Endothelial cell of umbilical vein (primary cell): ENCODE measurements at regions not wholly inside any gene's neighbourhood (a gene's known extent, or its start where the extent isn't known, plus 50 kb on each side); places are given as distances from the start of the nearest gene placed in this dataset.

Experiments used
- BruUV-seq: library from RNA; stranded (reverse); fragments of 400-500 nt; replicated peaks from 2 replicates; lab custom pipeline; 2021; lab: Mats Ljungman, UMichigan
- CTCF ChIA-PET: fragments of 300-600, 350-600 bp; sonication (Branson Sonifier 250); formaldehyde crosslinking; loops from one replicate; lab custom pipeline; 2021; ENCODE audit warnings: antibody characterized with exemption, inconsistent platforms; lab: Charles Lee
- POLR2A ChIA-PET: fragments of 300-600, 350-600 bp; sonication (Branson Sonifier 250); formaldehyde crosslinking; loops from one replicate; lab custom pipeline; 2021; ENCODE audit warnings: antibody characterized with exemption, inconsistent platforms; lab: Charles Lee
- DNase-seq: peaks from one replicate; pipeline ENCODE4 v3.0.0-alpha.2; 2011; ENCODE audit warnings: low read depth, low spot score
- FAIRE-seq: peaks from 2 replicates; lab custom pipeline; 2011; peaks lifted over from hg19 to GRCh38; lab: Jason Lieb, UNC
- H2AFZ ChIP-seq: 2 replicates; pipeline ENCODE4 v1.6.0; 2012; ENCODE audit warnings: low read depth, low read length, control low read depth, inconsistent platforms
- H3K27ac ChIP-seq: 2 replicates; pipeline ENCODE4 v1.5.1; 2011; ENCODE audit warnings: low read depth, mild to moderate bottlenecking, control low read depth, low read length, moderate library complexity; ENCODE audit not compliant: insufficient read depth
- H3K27me3 ChIP-seq, 2 experiments: 2 replicates each; pipeline versions ENCODE4 v1.6.0 to v1.6.1; 2011; ENCODE audit warnings: low read length in 2 of 2, mixed read lengths in 1 of 2; ENCODE audit not compliant: control insufficient read depth in 2 of 2, insufficient read depth in 2 of 2
- H3K36me3 ChIP-seq, 2 experiments: 2 replicates in 1 of 2; 3 replicates in 1 of 2; pipeline ENCODE4 v1.5.1; 2011; ENCODE audit warnings: low read length in 2 of 2, mild to moderate bottlenecking in 1 of 2, moderate library complexity in 1 of 2; ENCODE audit not compliant: control insufficient read depth in 2 of 2, insufficient read depth in 2 of 2; ENCODE audit errors: extremely low read depth in 1 of 2
- H3K4me1 ChIP-seq: 3 replicates; pipeline ENCODE4 v1.5.1; 2011; ENCODE audit warnings: mild to moderate bottlenecking, low read length; ENCODE audit not compliant: control insufficient read depth, insufficient read depth; ENCODE audit errors: extremely low read depth
- H3K4me2 ChIP-seq: 2 replicates; pipeline ENCODE4 v1.6.1; 2011; ENCODE audit warnings: low read length, control low read depth, mixed read lengths; ENCODE audit not compliant: insufficient read depth
- H3K4me3 ChIP-seq, 3 experiments: fragments of 200-600 bp in 1 of 3; sonication (generic), shearing (Covaris generic) in 1 of 3; replicated peaks in 1 of 3; 2 replicates each; pipeline ENCODE4 v1.5.1; 2011 to 2016; ENCODE audit warnings: control low read depth in 3 of 3, low read length in 3 of 3, mild to moderate bottlenecking in 2 of 3, inconsistent platforms in 1 of 3, low read depth in 1 of 3, moderate library complexity in 1 of 3; ENCODE audit not compliant: insufficient read depth in 1 of 3
- H3K79me2 ChIP-seq: 2 replicates; pipeline ENCODE4 v1.6.0; 2012; ENCODE audit warnings: low read length, inconsistent platforms; ENCODE audit not compliant: control insufficient read depth, insufficient read depth
- H3K9ac ChIP-seq: replicated peaks from 2 replicates; pipeline ENCODE3; 2011; ENCODE audit warnings: low read length, control low read depth; ENCODE audit not compliant: insufficient read depth; ENCODE audit errors: extremely low read depth
- H3K9me1 ChIP-seq: replicated peaks from 3 replicates; pipeline ENCODE4 v1.6.0; 2011; ENCODE audit warnings: mild to moderate bottlenecking, low read length; ENCODE audit not compliant: control insufficient read depth, insufficient read depth; ENCODE audit errors: extremely low read depth
- H3K9me3 ChIP-seq: replicated peaks from 2 replicates; pipeline ENCODE4 v1.5.1; 2012; ENCODE audit warnings: low read length, inconsistent platforms; ENCODE audit not compliant: control insufficient read depth, insufficient read depth
- H4K20me1 ChIP-seq: replicated peaks from 2 replicates; pipeline ENCODE3; 2011; ENCODE audit warnings: mild to moderate bottlenecking, low read length; ENCODE audit not compliant: control insufficient read depth, insufficient read depth; ENCODE audit errors: extremely low read depth
- EZH2 ChIP-seq: IDR thresholded peaks from 2 replicates; pipeline ENCODE4 v1.6.1; 2012; ENCODE audit warnings: borderline replicate concordance, low read depth, mild to moderate bottlenecking, moderate library complexity, low read length, inconsistent platforms; ENCODE audit not compliant: severe bottlenecking
- FOS ChIP-seq: IDR thresholded peaks from 2 replicates; pipeline ENCODE4 v1.6.1; 2011; ENCODE audit warnings: mild to moderate bottlenecking, low read length, moderate library complexity, borderline replicate concordance; ENCODE audit not compliant: insufficient read depth
- GATA2 ChIP-seq: IDR thresholded peaks from 2 replicates; pipeline ENCODE4 v1.7.0; 2011; ENCODE audit warnings: low read depth, mild to moderate bottlenecking, moderate library complexity, mixed read lengths, low read length; ENCODE audit not compliant: insufficient read length, insufficient read depth
- JUN ChIP-seq: IDR thresholded peaks from 2 replicates; pipeline ENCODE4 v1.6.1; 2011; ENCODE audit warnings: borderline replicate concordance, low read depth; ENCODE audit not compliant: insufficient read length, insufficient read depth
- MYC ChIP-seq: IDR thresholded peaks from one replicate; pipeline ENCODE4 v1.6.1; 2011; ENCODE audit warnings: mild to moderate bottlenecking, low read depth, low read length
- POLR2A ChIP-seq: IDR thresholded peaks from 2 replicates; pipeline ENCODE4 v1.6.1; 2012; ENCODE audit warnings: low read depth, mild to moderate bottlenecking, control low read depth, low read length
- POLR2AphosphoS5 ChIP-seq: IDR thresholded peaks from 2 replicates; pipeline ENCODE4 v1.6.1; 2012; ENCODE audit warnings: low read depth, mild to moderate bottlenecking, control low read depth, low read length, moderate library complexity; ENCODE audit not compliant: insufficient read depth
- dilution Hi-C: fragments of 300-500 bp; cut with MboI; formaldehyde crosslinking; loops from one replicate; pipeline ENCODE4 v1.15.0; 2019; ENCODE audit warnings: low sequenced_read_pairs; ENCODE audit not compliant: extremely low pct_ligation_motif_present
- intact Hi-C: fragments of 100-400 bp; cut with micrococcal nuclease; formaldehyde crosslinking; loops from one replicate; pipeline ENCODE4 v1.10.0; 2022
- TF ChIP-seq, protein P1 (sequence below), 2 donors: IDR thresholded peaks; 1 replicate in 1 of 2; 2 replicates in 1 of 2; pipeline ENCODE4 v1.5.1; 2011; ENCODE audit warnings: low read length in 2 of 2, mild to moderate bottlenecking in 2 of 2, moderate library complexity in 2 of 2, control low read depth in 1 of 2, inconsistent platforms in 1 of 2, low read depth in 1 of 2; ENCODE audit not compliant: insufficient read depth in 1 of 2; ENCODE audit errors: extremely low read depth in 1 of 2

DNA sequence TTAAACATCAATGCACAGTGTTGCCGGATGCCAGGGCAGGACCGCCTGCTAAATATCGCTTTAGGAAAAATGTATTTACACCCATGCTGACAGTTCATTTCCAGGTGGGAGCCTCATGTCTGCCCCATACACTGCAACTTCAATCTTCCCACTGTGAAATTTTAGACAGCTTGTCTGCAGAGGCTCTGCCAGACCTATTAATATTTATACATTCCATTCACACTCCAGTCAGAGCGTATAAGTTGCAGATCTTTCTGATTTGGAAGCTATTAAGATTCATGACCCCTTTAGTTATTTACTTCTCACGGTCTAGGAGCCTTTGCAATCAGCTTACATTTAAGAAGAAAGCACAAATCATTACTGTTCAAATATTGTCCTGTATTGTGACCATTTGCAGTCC lies 357.4 kb downstream of the ATP23 start:
- Histone ChIP-seq H3K9me3 (no peaks in the 10 kb centered on the region), H3K4me3 (no peak overlapping the region), H3K27ac (no peak overlapping the region), H3K79me2 (no peaks in the 10 kb centered on the region), H3K9me1 (no peaks in the 10 kb centered on the region), H3K36me3 (no peaks in the 10 kb centered on the region), H2AFZ (no peak overlapping the region), H3K27me3 (no peaks in the 10 kb centered on the region), H3K4me1 (no peaks in the 10 kb centered on the region), H4K20me1 (no peaks in the 10 kb centered on the region), H3K4me2 (no peak overlapping the region), H3K9ac (no peak overlapping the region)
- DNase-seq (no peak), FAIRE-seq (no peak)
- POLR2A ChIA-PET, result no interaction called here
- CTCF ChIA-PET, result interaction anchor here (0.9 kb wide), 1 partner anchor 35 kb away, joined by 3 read pairs; no protein-coding TSS in a partner anchor
- TF ChIP-seq EZH2, result no peak
- TF ChIP-seq, protein P1, sequence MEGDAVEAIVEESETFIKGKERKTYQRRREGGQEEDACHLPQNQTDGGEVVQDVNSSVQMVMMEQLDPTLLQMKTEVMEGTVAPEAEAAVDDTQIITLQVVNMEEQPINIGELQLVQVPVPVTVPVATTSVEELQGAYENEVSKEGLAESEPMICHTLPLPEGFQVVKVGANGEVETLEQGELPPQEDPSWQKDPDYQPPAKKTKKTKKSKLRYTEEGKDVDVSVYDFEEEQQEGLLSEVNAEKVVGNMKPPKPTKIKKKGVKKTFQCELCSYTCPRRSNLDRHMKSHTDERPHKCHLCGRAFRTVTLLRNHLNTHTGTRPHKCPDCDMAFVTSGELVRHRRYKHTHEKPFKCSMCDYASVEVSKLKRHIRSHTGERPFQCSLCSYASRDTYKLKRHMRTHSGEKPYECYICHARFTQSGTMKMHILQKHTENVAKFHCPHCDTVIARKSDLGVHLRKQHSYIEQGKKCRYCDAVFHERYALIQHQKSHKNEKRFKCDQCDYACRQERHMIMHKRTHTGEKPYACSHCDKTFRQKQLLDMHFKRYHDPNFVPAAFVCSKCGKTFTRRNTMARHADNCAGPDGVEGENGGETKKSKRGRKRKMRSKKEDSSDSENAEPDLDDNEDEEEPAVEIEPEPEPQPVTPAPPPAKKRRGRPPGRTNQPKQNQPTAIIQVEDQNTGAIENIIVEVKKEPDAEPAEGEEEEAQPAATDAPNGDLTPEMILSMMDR (IDR thresholded peaks at IDR 0.05; ENCODE audit: extremely low read depth in 1 of 2, insufficient read depth in 1 of 2, low read depth in 1 of 2, low read length in 2 of 2), result no peak
- TF ChIP-seq JUN, result no peak
- TF ChIP-seq FOS, result no peak
- no peak for TF ChIP-seq GATA2
- TF ChIP-seq POLR2AphosphoS5, result no peak
- no peak for TF ChIP-seq MYC
- no peak for TF ChIP-seq POLR2A
- dilution Hi-C loops, result no loop called here
- intact Hi-C loops, result no loop called here
- no TSS peak for BruUV-seq
